Esophagus muscularis mucosa (tissue), 4 donors: ENCODE measurements at regions not wholly inside any gene's neighbourhood (a gene's known extent, or its start where the extent isn't known, plus 50 kb on each side); places are given as distances from the start of the nearest gene placed in this dataset.

Source experiments
- DNase-seq: peaks from one replicate; pipeline ENCODE4 v3.0.0-alpha.2; 2017; ENCODE audit errors: extremely low spot score
- H3K27ac ChIP-seq, 4 donors: fragments of 200-600 bp; sonication (generic); replicated peaks in 1 of 4; 1 replicate in 3 of 4; 2 replicates in 1 of 4; pipeline ENCODE4 v1.5.1; 2016 to 2019; ENCODE audit warnings: mild to moderate bottlenecking in 1 of 4
- H3K27me3 ChIP-seq, 4 donors: fragments of 200-600 bp; sonication (generic); one replicate each; pipeline versions ENCODE4 v1.5.1 to v1.6.0; 2016 to 2019
- H3K36me3 ChIP-seq, 4 donors: fragments of 200-600 bp; sonication (generic); one replicate each; pipeline ENCODE4 v1.5.1; 2016 to 2019
- H3K4me1 ChIP-seq, 4 donors: fragments of 200-600 bp; sonication (generic); one replicate each; pipeline ENCODE4 v1.5.1; 2016 to 2019
- H3K4me3 ChIP-seq, 4 donors: fragments of 200-600 bp; sonication (generic); 1 replicate in 2 of 4; 2 replicates in 2 of 4; pipeline ENCODE4 v1.5.1; 2016 to 2019; ENCODE audit warnings: mild to moderate bottlenecking in 4 of 4, moderate library complexity in 1 of 4
- H3K9me3 ChIP-seq, 4 donors: fragments of 200-600 bp; sonication (generic); 1 replicate in 3 of 4; 2 replicates in 1 of 4; pipeline ENCODE4 v1.5.1; 2016 to 2019
- EP300 ChIP-seq: sonication (generic); formaldehyde crosslinking; IDR thresholded peaks from one replicate; pipeline ENCODE4 v1.6.1; 2017; ENCODE audit warnings: antibody characterized with exemption
- POLR2A ChIP-seq: fragments of 450-650 bp; IDR thresholded peaks from one replicate; pipeline ENCODE4 v1.6.1; 2017; ENCODE audit warnings: antibody characterized with exemption, moderate library complexity, mild to moderate bottlenecking, low read depth
- POLR2AphosphoS5 ChIP-seq, 2 donors: sonication (generic); formaldehyde crosslinking; IDR thresholded peaks; one replicate each; pipeline ENCODE4 v1.6.1; 2017; ENCODE audit warnings: antibody characterized with exemption in 2 of 2
- WGBS: methylation state at CpG from one replicate; pipeline ENCODE4 v1.1.5; 2018; 5-methylcytosine and 5-hydroxymethylcytosine counted together
- intact Hi-C: fragments of 100-400 bp; cut with DNase I; formaldehyde crosslinking; loops from one replicate; pipeline ENCODE4 v1.15.1; 2023
- TF ChIP-seq, protein P1 (sequence below), 3 experiments: fragments of 200-600 bp in 2 of 3; fragments of 450-650 bp in 1 of 3; sonication (generic) in 2 of 3; IDR thresholded peaks; one replicate each; pipeline ENCODE4 v1.5.1; 2017 to 2019; ENCODE audit warnings: antibody characterized with exemption in 3 of 3, mild to moderate bottlenecking in 2 of 3, moderate library complexity in 1 of 3

DNA sequence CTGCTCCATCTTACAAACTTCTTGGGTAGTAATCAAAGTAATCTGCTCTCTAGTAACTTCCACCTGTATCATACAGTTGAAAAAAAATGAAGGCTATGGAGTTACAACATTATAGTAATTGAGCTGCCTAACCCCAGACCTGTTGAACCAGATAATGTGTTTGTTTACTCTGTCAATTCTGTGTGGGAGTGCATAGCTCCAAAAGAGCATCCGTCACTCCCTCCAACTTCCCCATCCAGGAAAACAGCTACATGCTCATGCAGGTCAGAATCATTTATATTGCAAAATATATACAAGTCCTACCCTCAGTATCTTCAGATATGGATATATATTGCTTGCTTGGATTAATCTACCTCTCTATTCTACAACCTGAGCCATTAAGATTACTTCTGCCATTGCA is 244.0 kb upstream of the ANO5 start:
- H3K27ac ChIP-seq: no peak overlapping the region
- H3K9me3 ChIP-seq: peaks cover 0 to 6% (median 0%) of the 10 kb centered on the region in 4 donors
- no peaks in the 10 kb centered on the region for H3K36me3 ChIP-seq
- H3K27me3 ChIP-seq: peaks cover 0 to 3% (median 0%) of the 10 kb centered on the region in 4 donors
- 70% methylated on average over 1 of the region's 1 CpG for WGBS
- H3K4me3 ChIP-seq: no peak overlapping the region
- intact Hi-C loops: no loop called here
- no peaks in the 10 kb centered on the region for H3K4me1 ChIP-seq
- TF ChIP-seq POLR2A: no peak
- TF ChIP-seq, protein P1, sequence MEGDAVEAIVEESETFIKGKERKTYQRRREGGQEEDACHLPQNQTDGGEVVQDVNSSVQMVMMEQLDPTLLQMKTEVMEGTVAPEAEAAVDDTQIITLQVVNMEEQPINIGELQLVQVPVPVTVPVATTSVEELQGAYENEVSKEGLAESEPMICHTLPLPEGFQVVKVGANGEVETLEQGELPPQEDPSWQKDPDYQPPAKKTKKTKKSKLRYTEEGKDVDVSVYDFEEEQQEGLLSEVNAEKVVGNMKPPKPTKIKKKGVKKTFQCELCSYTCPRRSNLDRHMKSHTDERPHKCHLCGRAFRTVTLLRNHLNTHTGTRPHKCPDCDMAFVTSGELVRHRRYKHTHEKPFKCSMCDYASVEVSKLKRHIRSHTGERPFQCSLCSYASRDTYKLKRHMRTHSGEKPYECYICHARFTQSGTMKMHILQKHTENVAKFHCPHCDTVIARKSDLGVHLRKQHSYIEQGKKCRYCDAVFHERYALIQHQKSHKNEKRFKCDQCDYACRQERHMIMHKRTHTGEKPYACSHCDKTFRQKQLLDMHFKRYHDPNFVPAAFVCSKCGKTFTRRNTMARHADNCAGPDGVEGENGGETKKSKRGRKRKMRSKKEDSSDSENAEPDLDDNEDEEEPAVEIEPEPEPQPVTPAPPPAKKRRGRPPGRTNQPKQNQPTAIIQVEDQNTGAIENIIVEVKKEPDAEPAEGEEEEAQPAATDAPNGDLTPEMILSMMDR (IDR thresholded peaks at IDR 0.05): no peak
- TF ChIP-seq EP300: no peak
- TF ChIP-seq POLR2AphosphoS5 (IDR thresholded peaks at IDR 0.05): no peak
- DNase-seq: no peak

DNA sequence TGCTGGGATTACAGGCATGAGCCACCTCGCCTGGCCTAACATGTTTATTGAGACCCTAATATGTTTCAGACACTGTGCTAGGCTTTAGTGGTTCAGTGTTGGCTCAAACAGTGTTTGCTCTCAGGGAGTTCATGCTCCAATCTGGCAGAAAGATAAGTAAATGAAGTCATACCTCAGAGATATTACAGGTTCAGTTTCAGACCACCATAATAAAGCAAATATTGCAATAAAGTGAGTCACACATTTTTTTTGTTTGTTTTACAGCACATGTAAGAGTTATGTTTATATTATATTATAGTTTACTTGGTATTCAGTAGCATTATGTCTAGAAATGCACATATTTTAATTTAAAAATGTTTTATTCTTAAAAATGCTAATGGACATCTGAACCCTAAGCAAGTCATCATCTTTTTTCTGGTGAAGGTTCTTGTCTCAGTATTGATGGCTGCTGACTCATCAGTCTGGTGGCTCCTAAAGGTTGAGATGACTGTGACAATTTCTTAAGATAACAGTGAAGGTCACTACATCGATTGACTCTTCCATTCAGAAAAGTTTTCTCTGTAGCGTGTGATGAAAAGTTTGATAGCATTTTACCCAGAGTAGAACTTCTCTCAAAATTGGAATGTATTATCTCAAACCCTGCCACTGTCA is 243.0 kb upstream of the ANO5 start:
- Histone ChIP-seq H3K36me3 (no peaks in the 10 kb centered on the region), H3K4me1 (no peaks in the 10 kb centered on the region), H3K27me3 (peaks cover 0 to 3% (median 0%) of the 10 kb centered on the region in 4 donors), H3K9me3 (peaks cover 0 to 6% (median 0%) of the 10 kb centered on the region in 4 donors), H3K4me3 (no peak overlapping the region), H3K27ac (no peak overlapping the region)
- no peak for DNase-seq
- 83% methylated on average over 3 of the region's 3 CpGs for WGBS
- TF ChIP-seq POLR2AphosphoS5 (IDR thresholded peaks at IDR 0.05) (no peak), EP300 (no peak), POLR2A (no peak)
- TF ChIP-seq, protein P1 (IDR thresholded peaks at IDR 0.05): no peak
- intact Hi-C loops: no loop called here

DNA sequence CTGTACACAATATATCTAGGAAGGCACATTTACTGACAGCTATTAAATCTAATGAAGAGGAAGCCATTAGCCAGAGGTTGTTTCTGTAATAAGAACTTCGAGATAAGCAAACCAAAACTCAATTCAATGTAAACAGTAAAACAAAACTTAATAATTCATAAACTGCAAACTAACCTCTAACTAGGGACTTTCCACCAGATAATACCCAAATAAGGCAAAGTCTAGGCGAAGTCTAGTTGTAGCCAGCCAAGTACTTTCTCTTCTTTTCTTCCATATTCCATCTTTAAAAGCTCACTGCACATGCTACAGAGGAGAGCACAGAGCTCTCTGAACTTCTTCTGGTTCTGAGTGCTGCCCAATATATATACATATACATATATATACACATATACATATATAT is 229.9 kb upstream of the ANO5 start:
- H3K4me3 ChIP-seq: no peak overlapping the region
- TF ChIP-seq POLR2A: no peak
- TF ChIP-seq, protein P1 (IDR thresholded peaks at IDR 0.05): no peak
- TF ChIP-seq POLR2AphosphoS5 (IDR thresholded peaks at IDR 0.05): no peak
- no peak for TF ChIP-seq EP300
- WGBS: 63% methylated on average over 2 of the region's 2 CpGs
- H3K9me3 ChIP-seq: no peaks in the 10 kb centered on the region
- no peaks in the 10 kb centered on the region for H3K4me1 ChIP-seq
- intact Hi-C loops: no loop called here
- no peaks in the 10 kb centered on the region for H3K36me3 ChIP-seq
- DNase-seq: no peak
- H3K27me3 ChIP-seq: no peaks in the 10 kb centered on the region
- H3K27ac ChIP-seq: no peak overlapping the region

DNA sequence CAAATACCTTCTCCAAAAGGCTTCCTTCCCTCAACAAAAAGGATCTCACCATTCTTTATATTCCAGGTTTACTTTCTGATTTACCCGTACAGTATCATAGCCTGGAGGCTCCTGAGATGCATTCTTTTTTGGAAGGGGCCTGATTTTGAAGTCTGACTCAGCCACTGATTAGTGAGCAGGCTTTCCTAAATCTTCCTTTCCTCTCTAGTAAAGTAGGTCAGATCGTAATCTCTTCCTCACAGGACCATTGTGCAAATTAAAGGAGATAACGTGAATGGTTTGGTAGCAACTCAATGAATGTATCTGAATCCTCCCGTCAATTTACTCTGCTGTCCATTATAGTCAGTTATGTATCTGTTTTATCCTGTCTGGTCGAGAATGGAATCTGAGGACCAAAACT is 227.7 kb upstream of the ANO5 start:
- Histone ChIP-seq H3K27me3 (no peaks in the 10 kb centered on the region), H3K36me3 (no peaks in the 10 kb centered on the region), H3K9me3 (no peaks in the 10 kb centered on the region), H3K4me3 (no peak overlapping the region), H3K4me1 (no peaks in the 10 kb centered on the region), H3K27ac (no peak overlapping the region)
- no peak for TF ChIP-seq POLR2A
- DNase-seq: no peak
- intact Hi-C loops: no loop called here
- WGBS: 74% methylated on average over 5 of the region's 5 CpGs

DNA sequence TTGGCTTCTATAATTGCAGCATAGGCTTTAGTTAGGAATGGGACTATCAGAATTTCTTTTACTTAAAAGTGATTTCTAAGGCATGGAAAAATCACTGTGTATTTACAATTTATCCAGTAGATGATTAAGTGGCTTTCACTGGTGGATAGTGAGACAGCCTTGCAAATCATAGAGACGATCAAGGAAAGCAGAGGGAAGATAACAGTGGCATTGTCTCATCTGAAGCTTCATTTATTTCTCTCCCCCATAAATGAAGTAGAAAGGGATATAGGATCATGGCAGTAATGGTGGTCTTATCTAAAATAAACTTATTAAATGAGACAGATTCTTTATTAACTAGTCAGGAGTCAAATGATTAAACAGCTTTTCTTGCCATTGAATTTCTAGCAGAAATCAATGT is 224.2 kb upstream of the ANO5 start:
- Histone ChIP-seq H3K27me3 (no peaks in the 10 kb centered on the region), H3K9me3 (peaks cover 0 to 6% (median 0%) of the 10 kb centered on the region in 4 donors), H3K36me3 (no peaks in the 10 kb centered on the region), H3K4me3 (no peak overlapping the region), H3K27ac (no peak overlapping the region), H3K4me1 (no peaks in the 10 kb centered on the region)
- intact Hi-C loops: no loop called here
- TF ChIP-seq, protein P1 (IDR thresholded peaks at IDR 0.05): no peak
- TF ChIP-seq POLR2AphosphoS5 (IDR thresholded peaks at IDR 0.05) (no peak), EP300 (no peak), POLR2A (no peak)
- 62% methylated on average over 1 of the region's 1 CpG for WGBS
- DNase-seq: no peak
